ENCODE measurements at regions not wholly inside any gene's neighbourhood (a gene's known extent, or its start where the extent isn't known, plus 50 kb on each side); places are given as distances from the start of the nearest gene placed in this dataset.

- DNase-seq (ENCODE audit: low read depth in 3 of 3), result no peak
Measured at GRCh38 chr4:4740071-4740470, 119.4 kb upstream of the MSX1 start.

GRCh38 chr4:4735870-4736269 lies 123.6 kb upstream of the MSX1 start:
- DNase-seq (ENCODE audit: low read depth in 3 of 3), result no peak

GRCh38 chr4:4735136-4735750 lies 124.2 kb upstream of the MSX1 start:
- no peak for DNase-seq (ENCODE audit: low read depth in 3 of 3)

- DNase-seq (ENCODE audit: low read depth in 3 of 3), result no peak
Measured at GRCh38 chr4:4734425-4734824, 125.0 kb upstream of the MSX1 start.

GRCh38 chr4:4733663-4734062 lies 125.8 kb upstream of the MSX1 start:
- DNase-seq (ENCODE audit: low read depth in 3 of 3), result no peak

GRCh38 chr4:4730249-4730648 lies 129.2 kb upstream of the MSX1 start:
- DNase-seq (ENCODE audit: low read depth in 3 of 3), result no peak

GRCh38 chr4:4729206-4729605 lies 130.3 kb upstream of the MSX1 start:
- DNase-seq (ENCODE audit: low read depth in 3 of 3), result no peak

GRCh38 chr4:4727536-4727935 lies 131.9 kb upstream of the MSX1 start:
- DNase-seq (ENCODE audit: low read depth in 3 of 3), result no peak

GRCh38 chr4:4726051-4726450 lies 133.4 kb upstream of the MSX1 start:
- no peak for DNase-seq (ENCODE audit: low read depth in 3 of 3)

GRCh38 chr4:4724321-4724720 lies 135.1 kb upstream of the MSX1 start:
- DNase-seq (ENCODE audit: low read depth in 3 of 3), result no peak

GRCh38 chr4:4721636-4722035 lies 137.8 kb upstream of the MSX1 start:
- DNase-seq (ENCODE audit: low read depth in 3 of 3), result no peak

- no peak for DNase-seq (ENCODE audit: low read depth in 3 of 3)
Measured at GRCh38 chr4:4720646-4721045, 138.8 kb upstream of the MSX1 start.

- no peak for DNase-seq (ENCODE audit: low read depth in 3 of 3)
Measured at GRCh38 chr4:4719436-4719835, 140.0 kb upstream of the MSX1 start.

GRCh38 chr4:4717692-4718091 lies 141.8 kb upstream of the MSX1 start:
- no peak for DNase-seq (ENCODE audit: low read depth in 3 of 3)

GRCh38 chr4:4714331-4714730 lies 145.1 kb upstream of the MSX1 start:
- DNase-seq (ENCODE audit: low read depth in 3 of 3), result no peak

GRCh38 chr4:4712800-4713528 lies 146.5 kb upstream of the MSX1 start:
- no peak for DNase-seq (ENCODE audit: low read depth in 3 of 3)

GRCh38 chr4:4711902-4712301 lies 147.6 kb upstream of the MSX1 start:
- no peak for DNase-seq (ENCODE audit: low read depth in 3 of 3)

GRCh38 chr4:4709736-4710135 lies 149.7 kb upstream of the MSX1 start:
- DNase-seq (ENCODE audit: low read depth in 3 of 3), result no peak

- DNase-seq (ENCODE audit: low read depth in 3 of 3), result no peak
Measured at GRCh38 chr4:4704267-4704666, 155.2 kb upstream of the MSX1 start.

- no peak for DNase-seq (ENCODE audit: low read depth in 3 of 3)
Measured at GRCh38 chr4:4697584-4697983, 155.7 kb upstream of the STX18 start.

- DNase-seq (ENCODE audit: low read depth in 3 of 3), result no peak
Measured at GRCh38 chr4:4696530-4696929, 154.7 kb upstream of the STX18 start.

- DNase-seq (ENCODE audit: low read depth in 3 of 3), result no peak
Measured at GRCh38 chr4:4695497-4695896, 153.6 kb upstream of the STX18 start.

GRCh38 chr4:4694827-4695226 lies 153.0 kb upstream of the STX18 start:
- no peak for DNase-seq (ENCODE audit: low read depth in 3 of 3)

- DNase-seq (ENCODE audit: low read depth in 3 of 3), result no peak
Measured at GRCh38 chr4:4694296-4694772, 152.5 kb upstream of the STX18 start.
